Stomach (tissue), 4 donors: ENCODE measurements at regions not wholly inside any gene's neighbourhood (a gene's known extent, or its start where the extent isn't known, plus 50 kb on each side); places are given as distances from the start of the nearest gene placed in this dataset.

ENCODE experiments used
- CTCF ChIP-seq, 7 experiments: fragments of 450-650 bp in 4 of 7; fragments of 200-600 bp in 3 of 7; sonication (generic) in 3 of 7; IDR thresholded peaks; one replicate each; pipeline ENCODE4 v1.5.1; 2016 to 2019; ENCODE audit warnings: antibody characterized with exemption in 7 of 7, control low read depth in 2 of 7, mild to moderate bottlenecking in 1 of 7
- POLR2A ChIP-seq, 4 donors: fragments of 450-650 bp; IDR thresholded peaks; one replicate each; pipeline ENCODE4 v1.6.1; 2016; ENCODE audit warnings: antibody characterized with exemption in 4 of 4, control low read depth in 2 of 4, mild to moderate bottlenecking in 1 of 4, moderate library complexity in 1 of 4
- POLR2AphosphoS5 ChIP-seq, 3 donors: sonication (generic); formaldehyde crosslinking; IDR thresholded peaks; one replicate each; pipeline ENCODE4 v1.6.1; 2016; ENCODE audit warnings: antibody characterized with exemption in 3 of 3

- TF ChIP-seq CTCF (IDR thresholded peaks at IDR 0.05) (no peak), POLR2AphosphoS5 (IDR thresholded peaks at IDR 0.05) (no peak), POLR2A (IDR thresholded peaks at IDR 0.05) (no peak)
Observed at GRCh38 chr1:61570191-61570590, 154.8 kb downstream of the TM2D1 start.
